Spinal cord (tissue), 9 donors: ENCODE measurements at regions not wholly inside any gene's neighbourhood (a gene's known extent, or its start where the extent isn't known, plus 50 kb on each side); places are given as distances from the start of the nearest gene placed in this dataset.
"Not testable (repeated sequence)": the region's sequence is repeated elsewhere in the genome, so short reads cannot be mapped to it uniquely, and the experiment has no call there.

ENCODE experiments used
- DNase-seq, 6 donors: peaks; one replicate each; pipeline versions ENCODE4 v3.0.0 to v3.0.0-alpha.2; 2013 to 2015; ENCODE audit warnings: low spot score in 6 of 6, low read depth in 4 of 6
- H3K27ac ChIP-seq: one replicate; pipeline ENCODE4 v1.5.1; 2013; ENCODE audit warnings: low read depth, low read length, control low read depth
- H3K27me3 ChIP-seq: one replicate; pipeline ENCODE4 v1.6.1; 2013; ENCODE audit warnings: low read length; ENCODE audit not compliant: control insufficient read depth, insufficient read depth
- H3K36me3 ChIP-seq: one replicate; pipeline ENCODE4 v1.6.1; 2013; ENCODE audit warnings: low read length; ENCODE audit not compliant: control insufficient read depth, insufficient read depth
- H3K4me1 ChIP-seq: one replicate; pipeline ENCODE4 v1.6.1; 2013; ENCODE audit warnings: low read length; ENCODE audit not compliant: control insufficient read depth, insufficient read depth
- H3K4me3 ChIP-seq: one replicate; pipeline ENCODE4 v1.5.1; 2013; ENCODE audit warnings: low read depth, low read length, control low read depth
- H3K9me3 ChIP-seq: one replicate; pipeline ENCODE4 v1.6.1; 2013; ENCODE audit warnings: low read length; ENCODE audit not compliant: control insufficient read depth, insufficient read depth
- WGBS: methylation state at CpG from one replicate; pipeline ENCODE4 v1.1.5; 2013; ENCODE audit warnings: missing lambda C conversion rate; ENCODE audit not compliant: insufficient coverage; 5-methylcytosine and 5-hydroxymethylcytosine counted together
- donor health status: healthy.

GRCh38 chr19:21668072-21668773, 99.2 kb downstream of the ZNF100 start:
- peak in 1 of 6 donors; percentile 21 for DNase-seq
- no CpG with 5 or more reads among the region's 3 CpGs for WGBS
- H3K27ac ChIP-seq, result not testable (repeated sequence)

DNA sequence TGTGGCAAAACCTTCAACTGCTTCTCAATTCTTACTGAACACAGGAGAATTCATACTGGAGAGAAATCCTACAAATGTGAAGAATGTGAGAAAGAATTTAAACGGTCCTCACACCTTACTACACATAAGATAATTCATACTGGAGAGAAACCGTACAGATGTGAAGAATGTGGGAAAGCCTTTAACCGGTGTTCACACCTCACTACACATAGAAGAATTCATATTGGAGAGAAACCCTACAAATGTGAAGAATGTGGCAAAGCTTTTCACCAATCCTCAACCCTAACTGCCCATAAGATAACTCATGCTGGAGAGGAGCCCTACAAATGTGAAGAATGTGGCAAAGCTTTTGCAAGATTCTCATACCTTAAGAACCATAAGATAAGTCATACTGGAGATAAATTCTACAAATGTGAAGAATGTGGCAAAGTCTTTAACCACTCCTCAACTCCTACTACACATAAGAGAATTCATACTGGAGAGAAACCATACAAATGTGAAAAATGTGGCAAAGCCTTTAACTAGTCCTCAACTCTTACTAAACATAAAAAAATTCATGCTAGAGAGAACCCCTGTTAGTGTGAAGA, 111.7 kb downstream of the ZNF100 start:
- Histone ChIP-seq H3K27ac (no peak overlapping the region), H3K4me1 (no peaks in the 10 kb centered on the region), H3K27me3 (no peaks in the 10 kb centered on the region), H3K36me3 (no peaks in the 10 kb centered on the region), H3K9me3 (peaks cover 2% of the 10 kb centered on the region), H3K4me3 (no peak overlapping the region)
- DNase-seq, result no peak
- WGBS, result no CpG with 5 or more reads among the region's 3 CpGs

More at GRCh38 chr19:21668072-21668773, 99.2 kb downstream of the ZNF100 start:
- not testable (repeated sequence) for H3K36me3 ChIP-seq, H3K4me1 ChIP-seq, H3K9me3 ChIP-seq, H3K4me3 ChIP-seq, H3K27me3 ChIP-seq

DNA sequence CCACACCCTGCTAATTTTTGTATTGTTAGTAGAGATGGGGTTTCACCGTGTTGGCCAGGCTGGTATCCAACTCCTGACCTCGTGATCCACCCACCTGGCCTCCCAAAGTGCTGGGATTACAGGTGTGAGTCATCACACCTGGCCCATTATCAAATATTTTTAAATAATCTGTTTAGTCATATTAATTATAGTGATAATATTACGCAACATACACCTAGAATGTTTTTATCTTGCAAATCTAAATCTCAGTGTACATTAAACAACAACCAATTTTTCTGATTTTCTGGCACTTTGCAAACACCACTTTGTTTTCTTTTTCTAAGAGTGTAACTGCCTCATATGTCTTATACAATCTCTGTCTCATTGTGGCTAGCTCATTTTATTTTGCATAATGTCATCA, 115.9 kb downstream of the ZNF100 start:
- WGBS, result no CpG with 5 or more reads among the region's 3 CpGs
- DNase-seq, H3K27me3 ChIP-seq, H3K9me3 ChIP-seq, H3K27ac ChIP-seq, H3K4me3 ChIP-seq, H3K4me1 ChIP-seq, H3K36me3 ChIP-seq: not testable (repeated sequence)

DNA sequence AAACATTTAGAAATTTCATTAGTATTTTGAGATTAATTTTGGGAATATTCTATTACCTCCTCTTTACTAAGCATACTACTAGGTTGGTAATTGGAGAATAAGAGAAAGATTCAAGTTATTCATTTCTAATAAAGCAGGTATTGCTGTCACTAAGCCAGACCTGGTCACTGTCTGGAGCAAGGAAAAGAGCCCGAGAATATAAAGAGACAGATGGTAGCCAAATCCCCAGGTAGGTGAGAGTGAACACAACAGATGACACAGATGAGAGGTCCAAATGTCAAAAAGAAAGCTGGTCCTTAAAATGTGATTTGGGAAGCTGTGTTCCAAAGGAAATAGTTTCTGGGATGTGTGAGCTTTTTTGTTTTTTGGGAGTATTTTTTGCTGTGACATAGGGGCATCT, 128.6 kb downstream of the ZNF100 start:
- no peaks in the 10 kb centered on the region for H3K27me3 ChIP-seq
- no peaks in the 10 kb centered on the region for H3K9me3 ChIP-seq
- H3K4me3 ChIP-seq, result no peak overlapping the region
- H3K27ac ChIP-seq, result no peak overlapping the region
- DNase-seq, result no peak
- 73% methylated on average over 1 of the region's 1 CpG for WGBS
- no peaks in the 10 kb centered on the region for H3K4me1 ChIP-seq
- no peaks in the 10 kb centered on the region for H3K36me3 ChIP-seq

DNA sequence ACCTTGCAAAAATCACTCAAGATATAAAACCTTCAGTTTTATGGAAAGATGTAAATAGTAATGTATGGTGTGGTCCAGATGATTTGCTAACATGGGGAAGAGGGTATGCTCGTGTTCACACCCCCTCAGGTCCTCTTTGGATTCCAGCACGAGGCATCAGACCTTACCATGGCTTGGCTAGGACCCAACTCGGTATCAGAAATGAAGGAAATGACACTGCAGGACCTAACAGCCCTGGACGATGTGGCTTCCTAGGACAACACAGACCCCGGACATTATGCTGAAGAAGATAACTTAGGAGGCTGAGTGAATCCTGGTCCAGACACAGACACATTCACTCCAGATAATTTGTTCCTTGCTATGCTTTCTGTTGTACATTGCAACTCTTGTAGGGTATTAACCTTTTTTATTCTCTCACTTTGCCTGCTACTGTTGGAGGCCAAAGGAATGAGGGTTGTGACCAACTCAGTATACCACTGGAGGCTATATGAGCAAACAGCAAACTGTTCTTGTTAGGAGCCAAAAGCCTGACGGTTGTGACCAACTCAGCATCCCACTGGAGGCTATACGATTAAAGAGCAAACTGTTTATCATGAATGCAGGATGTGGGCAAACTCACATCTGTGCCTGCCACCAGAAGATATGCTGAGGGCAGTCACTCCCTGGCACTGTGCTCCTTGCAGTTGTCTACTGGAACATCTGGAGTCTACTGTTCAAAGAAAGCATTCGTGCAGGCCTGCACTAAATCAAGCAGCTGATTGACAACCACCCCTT, 121.7 kb downstream of the ZNF429 start:
- Histone ChIP-seq H3K27me3 (no peaks in the 10 kb centered on the region), H3K36me3 (no peaks in the 10 kb centered on the region), H3K4me1 (no peaks in the 10 kb centered on the region), H3K4me3 (no peak overlapping the region), H3K9me3 (no peaks in the 10 kb centered on the region), H3K27ac (no peak overlapping the region)
- DNase-seq, result no peak
- 72% methylated on average over 8 of the region's 8 CpGs for WGBS

- Histone ChIP-seq H3K4me3 (no peak overlapping the region), H3K4me1 (no peaks in the 10 kb centered on the region), H3K9me3 (no peaks in the 10 kb centered on the region), H3K27ac (no peak overlapping the region), H3K27me3 (no peaks in the 10 kb centered on the region), H3K36me3 (no peaks in the 10 kb centered on the region)
- 0% methylated on average over 1 of the region's 1 CpG for WGBS
- DNase-seq, result no peak
Observed at GRCh38 chr19:21626091-21626490, 120.7 kb downstream of the ZNF429 start.

DNA sequence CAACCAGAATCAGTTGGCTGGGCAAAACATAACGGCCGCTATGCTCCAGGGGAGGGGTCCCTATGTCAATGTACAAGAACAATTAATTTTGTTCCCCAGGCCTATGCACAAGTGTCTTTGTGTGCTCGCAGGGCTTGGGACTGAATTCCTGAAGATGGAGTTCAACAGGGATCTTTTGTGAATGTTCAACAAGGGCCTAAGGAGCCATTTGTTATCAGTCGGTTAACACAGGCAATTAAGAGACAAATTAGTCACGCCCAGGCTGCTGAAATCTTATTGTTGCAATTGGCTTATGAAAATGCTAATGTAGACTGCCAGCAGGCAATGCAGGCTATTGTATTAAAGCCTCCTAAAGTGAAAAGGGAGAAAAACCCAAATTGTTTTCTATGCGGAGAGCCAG, 117.5 kb downstream of the ZNF429 start:
- Histone ChIP-seq H3K36me3 (no peaks in the 10 kb centered on the region), H3K9me3 (no peaks in the 10 kb centered on the region), H3K27ac (no peak overlapping the region), H3K4me1 (no peaks in the 10 kb centered on the region), H3K27me3 (no peaks in the 10 kb centered on the region), H3K4me3 (no peak overlapping the region)
- 23% methylated on average over 3 of the region's 6 CpGs for WGBS
- peak in 2 of 6 donors; percentile 14 to 58 for DNase-seq

DNA sequence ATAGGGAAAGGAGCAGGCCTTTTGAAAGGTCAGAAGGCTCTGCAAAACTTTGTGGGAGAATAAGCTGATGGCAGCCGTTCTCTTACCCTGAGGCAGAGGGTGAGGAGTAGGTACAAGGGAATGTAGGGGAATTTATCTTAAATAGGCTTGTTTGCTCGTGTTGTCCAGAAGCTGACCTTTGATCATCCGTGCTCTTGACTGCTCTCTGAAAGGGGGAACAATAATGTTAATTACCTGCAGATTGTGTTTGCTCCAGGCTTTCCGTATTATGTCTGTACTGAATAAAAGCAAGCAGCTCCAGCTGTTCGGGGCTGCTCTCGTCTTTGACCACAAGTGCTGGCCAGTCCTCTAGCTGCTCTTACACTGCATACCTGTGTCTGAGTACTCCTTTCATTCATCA, 116.3 kb downstream of the ZNF429 start:
- Histone ChIP-seq H3K27ac (no peak overlapping the region), H3K9me3 (no peaks in the 10 kb centered on the region), H3K4me1 (no peaks in the 10 kb centered on the region), H3K36me3 (no peaks in the 10 kb centered on the region), H3K4me3 (no peak overlapping the region), H3K27me3 (no peaks in the 10 kb centered on the region)
- WGBS, result 82% methylated on average over 6 of the region's 6 CpGs
- no peak for DNase-seq

DNA sequence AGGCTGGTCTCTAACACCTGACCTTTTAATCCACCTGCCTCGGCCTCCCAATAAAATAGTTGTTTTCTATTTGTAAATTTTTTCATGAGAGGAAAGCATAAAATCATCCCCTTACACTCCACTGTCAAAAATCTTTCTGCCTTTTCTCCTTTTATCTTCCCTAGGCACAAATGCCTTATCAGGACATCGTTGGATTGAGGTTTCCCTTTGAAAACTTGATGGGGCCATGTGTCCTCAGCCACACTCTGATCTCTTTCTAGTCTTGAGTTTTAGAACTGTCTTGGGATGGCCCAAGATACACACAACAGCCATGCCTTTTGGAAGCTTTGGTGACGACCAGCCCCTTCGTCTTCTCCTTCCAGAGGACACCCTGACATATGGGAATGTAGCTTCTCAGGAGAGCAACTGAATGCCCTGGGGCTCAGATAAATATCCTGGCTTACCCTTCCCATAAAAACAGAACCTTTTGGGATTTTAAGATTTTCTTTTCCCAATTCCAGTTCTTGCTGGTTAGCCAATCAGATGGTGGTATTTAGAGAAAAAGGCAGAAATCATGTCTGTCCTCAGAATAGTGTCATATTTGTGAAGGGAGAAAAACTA, 112.4 kb downstream of the ZNF429 start:
- no peaks in the 10 kb centered on the region for H3K27me3 ChIP-seq
- H3K4me3 ChIP-seq, result no peak overlapping the region
- H3K27ac ChIP-seq, result no peak overlapping the region
- H3K4me1 ChIP-seq, result no peaks in the 10 kb centered on the region
- H3K36me3 ChIP-seq, result no peaks in the 10 kb centered on the region
- no peak for DNase-seq
- H3K9me3 ChIP-seq, result no peaks in the 10 kb centered on the region
- 83% methylated on average over 2 of the region's 4 CpGs for WGBS
